ENCODE measurements at regions not wholly inside any gene's neighbourhood (a gene's known extent, or its start where the extent isn't known, plus 50 kb on each side); places are given as distances from the start of the nearest gene placed in this dataset.
A peak's percentile ranks its signal among the peaks of the same experiment; 100 is the strongest.

DNA sequence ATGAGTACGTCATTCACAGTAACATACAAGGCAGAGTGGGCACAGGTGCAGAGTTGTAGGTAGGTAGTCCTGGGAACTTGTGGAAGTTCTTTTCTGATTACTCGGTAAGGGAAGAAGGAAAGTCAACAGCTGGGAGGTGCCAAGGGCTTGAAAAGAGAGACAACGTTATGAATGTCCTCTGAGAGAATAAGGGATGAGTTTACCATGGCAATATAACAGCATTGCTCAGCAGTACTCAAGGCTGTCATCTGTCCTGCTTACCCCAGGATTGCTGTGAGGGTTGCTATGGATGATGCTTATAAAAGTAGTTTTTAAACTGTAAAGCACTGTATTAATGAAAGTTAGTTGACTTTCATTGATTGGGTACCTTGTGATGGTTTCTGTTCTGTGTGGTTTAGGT, 369.1 kb upstream of the SGCD start:
- DNase-seq (no peak), ATAC-seq (no peak)
- Mint-ChIP-seq H3K27me3 (peaks cover 5% of the 10 kb centered on the region), H3K27ac (peak overlapping the region in 1 of 2 donors; percentile 17), H3K4me1 (no peaks in the 10 kb centered on the region), H3K4me3 (no peak overlapping the region), H3K9me3 (no peaks in the 10 kb centered on the region)

GRCh38 chr5:155959082-155959481, 367.9 kb upstream of the SGCD start:
- DNase-seq (no peak), ATAC-seq (no peak)
- no peaks in the 10 kb centered on the region for H3K9me3 Mint-ChIP-seq
- H3K27ac Mint-ChIP-seq, result no peak overlapping the region
- no peak overlapping the region for H3K4me3 Mint-ChIP-seq
- H3K4me1 Mint-ChIP-seq, result no peaks in the 10 kb centered on the region
- no peaks in the 10 kb centered on the region for H3K27me3 Mint-ChIP-seq

DNA sequence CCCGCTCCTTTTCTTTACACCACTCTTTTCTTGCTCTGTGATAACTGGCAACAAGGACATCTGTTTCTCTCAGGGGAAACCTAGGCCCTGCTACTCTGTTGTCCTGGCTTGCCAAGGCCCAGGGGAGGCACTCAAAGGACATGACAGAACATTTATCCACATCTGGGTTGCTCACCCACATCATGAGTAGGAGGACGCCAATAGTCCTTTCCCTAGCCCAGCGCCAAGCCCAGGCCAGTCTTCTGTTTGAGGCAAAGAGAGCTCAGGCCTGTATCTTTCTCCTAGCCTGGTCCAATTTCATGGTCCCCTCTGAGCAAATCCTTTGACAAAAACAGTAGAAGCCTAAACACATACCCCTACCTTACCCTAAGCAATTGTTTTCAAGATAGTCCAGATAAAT, 366.8 kb upstream of the SGCD start:
- ATAC-seq, result no peak
- H3K4me3 Mint-ChIP-seq, result no peak overlapping the region

DNA sequence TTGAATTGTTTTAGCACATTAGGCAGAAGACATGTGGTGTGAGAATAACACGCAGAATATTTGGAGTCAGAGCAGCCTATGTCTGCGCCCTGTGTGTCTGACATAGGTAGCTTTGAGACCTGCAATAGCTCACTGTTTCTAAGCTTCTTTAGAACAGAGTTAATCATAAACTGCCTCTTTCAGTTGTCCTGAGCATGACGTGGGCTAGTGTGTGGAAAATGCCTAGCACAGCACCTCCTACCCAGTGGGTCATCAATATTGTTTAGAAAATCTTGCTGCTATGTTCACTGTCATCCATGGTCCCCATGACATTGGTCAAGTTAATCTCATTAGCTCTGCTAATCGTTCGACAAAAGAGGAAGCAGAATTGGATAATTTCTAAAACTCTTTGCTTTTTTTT, 357.4 kb upstream of the SGCD start:
- H3K27ac Mint-ChIP-seq, result no peak overlapping the region
- ATAC-seq, result no peak
- no peaks in the 10 kb centered on the region for H3K4me1 Mint-ChIP-seq
- H3K9me3 Mint-ChIP-seq, result peaks cover 0 to 11% of the 10 kb centered on the region in 2 donors
- DNase-seq, result no peak
- no peaks in the 10 kb centered on the region for H3K27me3 Mint-ChIP-seq
- H3K4me3 Mint-ChIP-seq, result no peak overlapping the region

More for the DNA sequence above, 366.8 kb upstream of the SGCD start:
- Mint-ChIP-seq H3K27me3 (no peaks in the 10 kb centered on the region), H3K9me3 (peaks cover 0 to 2% of the 10 kb centered on the region in 2 donors), H3K4me1 (no peaks in the 10 kb centered on the region), H3K27ac (peak overlapping the region in 1 of 2 donors; percentile 64)
- DNase-seq, result no peak

- no peak overlapping the region for H3K27ac Mint-ChIP-seq
- no peaks in the 10 kb centered on the region for H3K4me1 Mint-ChIP-seq
- peaks cover 9% of the 10 kb centered on the region for H3K27me3 Mint-ChIP-seq
- DNase-seq (no peak), ATAC-seq (no peak)
- H3K4me3 Mint-ChIP-seq, result no peak overlapping the region
- no peaks in the 10 kb centered on the region for H3K9me3 Mint-ChIP-seq
Measured at GRCh38 chr5:155974369-155974768, 352.6 kb upstream of the SGCD start.

DNA sequence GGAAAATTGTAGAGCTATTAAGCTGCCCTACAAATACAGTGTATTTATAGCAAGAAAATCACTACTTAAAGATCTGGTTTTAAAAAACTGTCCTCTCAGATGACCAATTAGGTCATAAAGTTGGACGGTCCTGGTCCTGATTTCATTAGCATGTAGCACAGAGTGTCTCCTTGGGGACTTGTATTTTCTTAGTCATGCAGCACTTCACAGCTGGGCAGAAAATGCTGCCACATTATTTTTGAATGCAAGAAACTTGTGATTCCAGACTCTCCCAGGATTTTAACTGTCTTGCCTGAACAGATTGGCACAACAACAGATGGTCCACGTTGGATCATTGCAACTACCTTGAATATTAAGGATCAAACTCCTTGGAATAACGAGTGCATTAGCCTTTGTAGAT, 348.1 kb upstream of the SGCD start:
- no peak overlapping the region for H3K4me3 Mint-ChIP-seq
- H3K9me3 Mint-ChIP-seq, result no peaks in the 10 kb centered on the region
- no peaks in the 10 kb centered on the region for H3K4me1 Mint-ChIP-seq
- H3K27ac Mint-ChIP-seq, result no peak overlapping the region
- no peak for DNase-seq
- H3K27me3 Mint-ChIP-seq, result peaks cover 9% of the 10 kb centered on the region
- no peak for ATAC-seq

DNA sequence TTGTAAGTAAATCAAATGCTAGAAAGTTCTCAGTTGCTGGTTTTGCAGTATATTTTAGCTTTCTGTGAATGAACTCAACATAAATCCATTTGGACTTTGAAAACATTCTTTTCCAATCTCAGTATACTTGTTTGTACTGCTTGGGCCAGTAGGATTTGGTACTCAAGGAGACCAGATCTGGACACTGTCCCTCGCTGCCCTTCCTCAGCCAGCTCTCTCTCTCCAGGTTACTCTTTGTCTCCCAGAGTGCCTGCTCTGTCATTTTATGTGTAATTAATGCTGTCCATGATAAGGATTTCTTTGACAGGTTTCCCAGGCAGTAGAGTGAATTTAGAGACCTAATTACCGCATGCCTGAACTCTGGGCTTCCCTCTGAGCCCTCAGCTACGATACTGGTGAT, 344.6 kb upstream of the SGCD start:
- H3K4me3 Mint-ChIP-seq, result no peak overlapping the region
- H3K4me1 Mint-ChIP-seq, result no peaks in the 10 kb centered on the region
- DNase-seq, result no peak
- no peaks in the 10 kb centered on the region for H3K27me3 Mint-ChIP-seq
- ATAC-seq, result no peak
- no peaks in the 10 kb centered on the region for H3K9me3 Mint-ChIP-seq
- H3K27ac Mint-ChIP-seq, result no peak overlapping the region

GRCh38 chr5:155983954-155984353, 343.0 kb upstream of the SGCD start:
- Mint-ChIP-seq H3K4me1 (no peaks in the 10 kb centered on the region), H3K9me3 (no peaks in the 10 kb centered on the region), H3K27ac (no peak overlapping the region), H3K27me3 (no peaks in the 10 kb centered on the region), H3K4me3 (no peak overlapping the region)
- no peak for DNase-seq
- ATAC-seq, result no peak

DNA sequence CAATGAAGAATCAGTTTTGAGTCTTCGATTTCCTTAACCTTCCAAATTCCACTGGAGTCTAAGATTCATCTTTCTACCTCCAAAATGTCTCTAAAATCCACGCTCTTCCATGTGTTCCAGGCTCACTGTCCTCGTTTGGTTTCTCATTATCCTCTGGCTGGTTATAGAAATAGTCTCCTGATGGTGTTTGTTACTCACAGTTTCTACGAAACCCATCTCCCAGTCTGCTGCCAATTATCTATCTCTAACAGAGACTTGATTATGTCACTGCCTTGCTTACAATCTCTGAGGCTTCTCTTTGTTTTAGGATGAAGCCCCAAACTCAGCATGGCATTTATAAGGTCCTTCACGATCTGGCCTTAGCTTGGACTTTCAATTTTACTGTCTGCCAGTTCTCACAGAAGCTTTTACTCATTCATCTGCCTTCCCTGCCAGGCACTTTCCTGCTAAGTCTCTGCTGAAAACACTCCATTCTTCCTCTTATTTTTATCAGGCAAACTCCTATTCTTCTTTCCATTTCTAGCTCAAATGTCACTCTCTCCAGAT, 339.6 kb upstream of the SGCD start:
- H3K4me3 Mint-ChIP-seq, result no peak overlapping the region
- H3K27me3 Mint-ChIP-seq, result no peaks in the 10 kb centered on the region
- H3K9me3 Mint-ChIP-seq, result no peaks in the 10 kb centered on the region
- ATAC-seq (no peak), DNase-seq (no peak)
- H3K27ac Mint-ChIP-seq, result no peak overlapping the region
- no peaks in the 10 kb centered on the region for H3K4me1 Mint-ChIP-seq

GRCh38 chr5:155989879-155990278, 337.1 kb upstream of the SGCD start:
- ATAC-seq (no peak), DNase-seq (no peak)
- no peaks in the 10 kb centered on the region for H3K27me3 Mint-ChIP-seq
- no peaks in the 10 kb centered on the region for H3K4me1 Mint-ChIP-seq
- no peak overlapping the region for H3K27ac Mint-ChIP-seq
- no peaks in the 10 kb centered on the region for H3K9me3 Mint-ChIP-seq
- H3K4me3 Mint-ChIP-seq, result no peak overlapping the region

- Mint-ChIP-seq H3K27me3 (no peaks in the 10 kb centered on the region), H3K4me3 (no peak overlapping the region)
Measured at GRCh38 chr5:155996123-155996522, 330.8 kb upstream of the SGCD start.

GRCh38 chr5:155998257-155998656, 328.7 kb upstream of the SGCD start:
- no peak overlapping the region for H3K4me3 Mint-ChIP-seq
- no peaks in the 10 kb centered on the region for H3K9me3 Mint-ChIP-seq
- no peaks in the 10 kb centered on the region for H3K27me3 Mint-ChIP-seq
- DNase-seq, result no peak
- no peaks in the 10 kb centered on the region for H3K4me1 Mint-ChIP-seq
- no peak overlapping the region for H3K27ac Mint-ChIP-seq
- ATAC-seq, result no peak

More at GRCh38 chr5:155996123-155996522, 330.8 kb upstream of the SGCD start:
- no peak for ATAC-seq
- no peak for DNase-seq
- Mint-ChIP-seq H3K4me1 (no peaks in the 10 kb centered on the region), H3K9me3 (no peaks in the 10 kb centered on the region), H3K27ac (no peak overlapping the region)

- no peak for ATAC-seq
- no peak overlapping the region for H3K27ac Mint-ChIP-seq
- H3K9me3 Mint-ChIP-seq, result no peaks in the 10 kb centered on the region
- no peaks in the 10 kb centered on the region for H3K4me1 Mint-ChIP-seq
- peaks cover 5% of the 10 kb centered on the region for H3K27me3 Mint-ChIP-seq
- H3K4me3 Mint-ChIP-seq, result no peak overlapping the region
- no peak for DNase-seq
Measured at GRCh38 chr5:156000115-156000514, 326.8 kb upstream of the SGCD start.

DNA sequence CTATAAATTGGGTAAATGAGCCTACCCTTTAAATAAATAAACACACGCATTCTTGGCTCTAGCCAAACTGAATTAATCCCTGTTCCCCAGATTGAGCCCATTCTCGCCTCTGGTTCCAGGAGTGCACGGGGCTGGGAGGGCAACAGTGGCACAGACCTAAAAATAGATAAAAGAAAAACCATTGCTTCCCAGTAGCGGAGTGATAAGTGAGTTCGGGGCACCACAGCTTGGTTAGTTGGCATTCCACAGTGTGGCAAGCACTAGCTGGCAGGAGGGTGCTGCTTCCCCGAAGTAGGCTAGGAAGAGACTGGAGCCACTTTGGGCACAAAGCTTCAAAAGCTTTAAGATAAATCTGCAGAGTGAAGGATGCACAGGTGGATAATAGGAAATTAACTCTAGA, 322.2 kb upstream of the SGCD start:
- ATAC-seq (no peak), DNase-seq (no peak)
- Mint-ChIP-seq H3K27me3 (peaks cover 8% of the 10 kb centered on the region), H3K27ac (no peak overlapping the region), H3K4me1 (no peaks in the 10 kb centered on the region), H3K9me3 (no peaks in the 10 kb centered on the region), H3K4me3 (no peak overlapping the region)

DNA sequence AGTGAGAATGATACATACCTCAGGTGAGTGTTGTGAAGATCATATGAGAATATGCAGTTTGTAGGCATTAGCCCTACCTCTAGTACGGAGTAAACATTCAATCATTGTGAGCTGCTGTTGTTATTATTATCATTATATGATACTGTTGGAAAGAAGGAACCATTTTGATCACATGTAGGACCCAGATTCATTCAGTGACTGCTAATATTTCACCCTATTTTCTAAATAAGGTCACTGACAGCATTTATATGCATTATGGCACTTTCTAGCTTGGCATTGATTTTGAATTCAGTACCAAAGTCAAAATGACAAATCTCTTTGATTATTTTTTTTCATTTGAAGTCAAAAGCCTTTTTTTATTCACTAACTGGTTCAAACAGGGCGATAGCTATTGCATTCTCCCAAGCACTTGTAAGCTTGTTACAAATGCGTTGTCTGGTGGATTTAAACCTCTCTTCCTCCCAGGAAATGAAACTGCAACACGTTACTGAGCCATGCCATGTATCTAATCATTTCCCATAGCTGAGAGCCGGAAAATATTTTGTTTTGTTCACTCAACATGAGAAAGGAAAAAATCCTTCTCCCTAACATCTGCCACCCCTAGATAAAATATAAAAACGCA, 320.8 kb upstream of the SGCD start:
- DNase-seq (no peak), ATAC-seq (no peak)
- Mint-ChIP-seq H3K9me3 (no peaks in the 10 kb centered on the region), H3K27ac (no peak overlapping the region), H3K4me1 (no peaks in the 10 kb centered on the region), H3K4me3 (no peak overlapping the region), H3K27me3 (peaks cover 8% of the 10 kb centered on the region)

DNA sequence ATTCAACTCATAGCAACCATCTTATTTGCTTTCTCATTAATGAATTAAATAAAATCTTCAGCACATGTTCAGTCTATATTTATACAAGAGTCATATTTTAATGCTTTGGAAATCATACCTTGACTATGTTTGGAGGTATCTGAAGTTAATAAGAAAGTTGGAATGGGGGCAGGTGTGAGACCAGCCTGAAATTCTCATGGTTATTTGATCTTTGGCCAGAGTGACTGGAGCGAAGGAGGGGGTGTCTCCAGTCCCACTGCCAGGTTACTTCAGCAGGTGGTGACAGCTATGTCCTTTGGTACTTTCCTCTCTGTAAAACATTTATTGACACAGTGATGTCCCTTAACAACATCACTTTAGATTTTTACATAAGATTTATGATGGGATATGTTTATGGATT, 318.1 kb upstream of the SGCD start:
- no peak for DNase-seq
- Mint-ChIP-seq H3K4me1 (no peaks in the 10 kb centered on the region), H3K9me3 (no peaks in the 10 kb centered on the region), H3K27me3 (peaks cover 8% of the 10 kb centered on the region), H3K4me3 (no peak overlapping the region), H3K27ac (no peak overlapping the region)
- no peak for ATAC-seq

DNA sequence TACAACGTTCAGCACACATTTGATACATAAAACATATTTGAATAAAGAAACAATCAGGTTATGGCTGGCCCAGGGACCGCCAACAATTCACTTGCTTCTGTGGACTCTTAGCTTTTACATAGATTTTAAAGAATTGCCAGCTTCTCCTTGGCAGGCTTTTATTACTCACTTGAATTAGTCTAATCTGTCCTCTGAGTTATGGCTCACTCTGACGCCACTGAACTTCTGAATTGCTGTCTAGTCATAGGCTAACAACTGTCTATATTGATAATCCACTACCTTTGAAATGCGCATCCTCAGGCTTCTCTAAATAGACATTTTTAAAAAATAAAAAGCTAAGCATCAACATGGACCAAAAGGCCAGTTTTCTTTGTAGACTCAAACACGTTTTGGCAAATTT, 317.4 kb upstream of the SGCD start:
- no peaks in the 10 kb centered on the region for H3K4me1 Mint-ChIP-seq
- no peaks in the 10 kb centered on the region for H3K9me3 Mint-ChIP-seq
- no peak overlapping the region for H3K4me3 Mint-ChIP-seq
- H3K27ac Mint-ChIP-seq, result no peak overlapping the region
- ATAC-seq (no peak), DNase-seq (no peak)
- H3K27me3 Mint-ChIP-seq, result peaks cover 11% of the 10 kb centered on the region

Data from stimulated activated naive CD8-positive, alpha-beta T cell treated with anti-CD3 and anti-CD28 coated beads, Interleukin-15, amount 100 ng/mL, for 72 hours (primary cell).